ENCODE measurements at regions not wholly inside any gene's neighbourhood (a gene's known extent, or its start where the extent isn't known, plus 50 kb on each side); places are given as distances from the start of the nearest gene placed in this dataset.
"Not testable (repeated sequence)": the region's sequence is repeated elsewhere in the genome, so short reads cannot be mapped to it uniquely, and the experiment has no call there.

GRCh38 chr6:50410579-50410978 is 302.7 kb upstream of the TFAP2D start:
- dilution Hi-C loops (cut with HindIII; ENCODE audit: low sequenced_read_pairs, unreplicated experiment) (no loop called here), in situ Hi-C loops (cut with MboI; ENCODE audit: low sequenced_read_pairs) (no loop called here), intact Hi-C loops (cut with micrococcal nuclease) (no loop called here)
- no peak overlapping the region for H3K18ac ChIP-seq (ENCODE audit: low read depth, low read length)
- H3K56ac ChIP-seq (ENCODE audit: extremely low read depth, insufficient read depth, low read length), result no peak overlapping the region
- WGBS, 2 experiments (ENCODE audit: extremely low coverage in 2 of 2, insufficient read length in 1 of 2), result no CpG with 5 or more reads among the region's 1 CpG
- no peak overlapping the region for H3K23ac ChIP-seq (ENCODE audit: low read depth, low read length)
- ATAC-seq (ENCODE audit: low read depth), result no peak
- POLR2A ChIA-PET (ENCODE audit: unreplicated experiment), result no interaction called here
- no peaks in the 10 kb centered on the region for H3K9me1 ChIP-seq (ENCODE audit: insufficient read depth, low read length)
- no peaks in the 10 kb centered on the region for H3K9me3 ChIP-seq (ENCODE audit: control insufficient read depth, insufficient read depth, low read length)
- H3K14ac ChIP-seq (replicated peaks; ENCODE audit: low read depth, low read length), result no peak overlapping the region
- H2BK5ac ChIP-seq (ENCODE audit: low read depth, low read length, poor library complexity, severe bottlenecking), result no peak overlapping the region
- H3K4ac ChIP-seq (ENCODE audit: low read depth, low read length), result no peak overlapping the region
- TF ChIP-seq, protein P1, sequence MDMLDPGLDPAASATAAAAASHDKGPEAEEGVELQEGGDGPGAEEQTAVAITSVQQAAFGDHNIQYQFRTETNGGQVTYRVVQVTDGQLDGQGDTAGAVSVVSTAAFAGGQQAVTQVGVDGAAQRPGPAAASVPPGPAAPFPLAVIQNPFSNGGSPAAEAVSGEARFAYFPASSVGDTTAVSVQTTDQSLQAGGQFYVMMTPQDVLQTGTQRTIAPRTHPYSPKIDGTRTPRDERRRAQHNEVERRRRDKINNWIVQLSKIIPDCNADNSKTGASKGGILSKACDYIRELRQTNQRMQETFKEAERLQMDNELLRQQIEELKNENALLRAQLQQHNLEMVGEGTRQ (IDR thresholded peaks at IDR 0.05; ENCODE audit: low read depth, low read length), result no peak
- no peak for TF ChIP-seq RFX5 (IDR thresholded peaks at IDR 0.05; ENCODE audit: low read depth, low read length)
- H3K4me2 ChIP-seq (ENCODE audit: low read depth, low read length), result no peak overlapping the region
- no peaks in the 10 kb centered on the region for H3K4me1 ChIP-seq (ENCODE audit: control insufficient read depth, insufficient read depth, low read length)
- H4K20me1 ChIP-seq (ENCODE audit: insufficient read depth, low read length), result no peaks in the 10 kb centered on the region
- no peak overlapping the region for H2BK20ac ChIP-seq (ENCODE audit: low read depth, low read length)
- no peaks in the 10 kb centered on the region for H3K27me3 ChIP-seq (ENCODE audit: control insufficient read depth, insufficient read depth, low read length)
- H2AK9ac ChIP-seq (replicated peaks; ENCODE audit: low read depth, low read length, poor library complexity), result no peak overlapping the region
- BruUV-seq (replicated peaks), result no TSS peak
- no peak overlapping the region for H4K5ac ChIP-seq (ENCODE audit: low read depth, low read length)
- H2AK5ac ChIP-seq (ENCODE audit: low read depth, low read length), result no peak overlapping the region
- no peak overlapping the region for H3K27ac ChIP-seq (ENCODE audit: insufficient read depth, low read length)
- no peak overlapping the region for H4K91ac ChIP-seq (ENCODE audit: insufficient read depth, low read depth, low read length)
- no peak overlapping the region for H4K8ac ChIP-seq (ENCODE audit: low read depth in 2 of 2, low read length in 2 of 2)
- no peak overlapping the region for H2AFZ ChIP-seq (replicated peaks; ENCODE audit: low read length, poor library complexity)
- H3K9ac ChIP-seq (ENCODE audit: low read depth, low read length), result no peak overlapping the region
- no peaks in the 10 kb centered on the region for H3K36me3 ChIP-seq (ENCODE audit: control insufficient read depth, insufficient read depth, low read length)
- CTCF ChIA-PET, result no interaction called here
- H3K4me3 ChIP-seq (ENCODE audit: insufficient read depth, low read depth, low read length), result no peak overlapping the region
- no peak overlapping the region for H2BK120ac ChIP-seq (ENCODE audit: low read depth, low read length)
- no peaks in the 10 kb centered on the region for H3K79me1 ChIP-seq (ENCODE audit: low read depth in 1 of 2, low read length in 2 of 2)
- H2BK15ac ChIP-seq (ENCODE audit: low read depth, low read length), result no peak overlapping the region
- no peak for DNase-seq

- H4K5ac ChIP-seq (ENCODE audit: low read depth, low read length); in situ Hi-C loops (cut with MboI; ENCODE audit: low sequenced_read_pairs); H2BK20ac ChIP-seq (ENCODE audit: low read depth, low read length); H3K9ac ChIP-seq (ENCODE audit: low read depth, low read length); H3K9me1 ChIP-seq (ENCODE audit: insufficient read depth, low read length); H2BK120ac ChIP-seq (ENCODE audit: low read depth, low read length); dilution Hi-C loops (cut with HindIII; ENCODE audit: low sequenced_read_pairs, unreplicated experiment); H2BK5ac ChIP-seq (ENCODE audit: low read depth, low read length, poor library complexity, severe bottlenecking); H3K23ac ChIP-seq (ENCODE audit: low read depth, low read length); BruUV-seq (replicated peaks); CTCF ChIA-PET; H2AK5ac ChIP-seq (ENCODE audit: low read depth, low read length); H2AFZ ChIP-seq (replicated peaks; ENCODE audit: low read length, poor library complexity); H3K27ac ChIP-seq (ENCODE audit: insufficient read depth, low read length); H4K8ac ChIP-seq (ENCODE audit: low read depth in 2 of 2, low read length in 2 of 2); H3K14ac ChIP-seq (replicated peaks; ENCODE audit: low read depth, low read length); H4K91ac ChIP-seq (ENCODE audit: insufficient read depth, low read depth, low read length); H2BK15ac ChIP-seq (ENCODE audit: low read depth, low read length); H3K9me3 ChIP-seq (ENCODE audit: control insufficient read depth, insufficient read depth, low read length); H3K56ac ChIP-seq (ENCODE audit: extremely low read depth, insufficient read depth, low read length); H3K18ac ChIP-seq (ENCODE audit: low read depth, low read length); H3K4me1 ChIP-seq (ENCODE audit: control insufficient read depth, insufficient read depth, low read length); H3K79me1 ChIP-seq (ENCODE audit: low read depth in 1 of 2, low read length in 2 of 2); H3K4ac ChIP-seq (ENCODE audit: low read depth, low read length); H3K27me3 ChIP-seq (ENCODE audit: control insufficient read depth, insufficient read depth, low read length); intact Hi-C loops (cut with micrococcal nuclease); DNase-seq; POLR2A ChIA-PET (ENCODE audit: unreplicated experiment); H3K4me3 ChIP-seq (ENCODE audit: insufficient read depth, low read depth, low read length); H4K20me1 ChIP-seq (ENCODE audit: insufficient read depth, low read length); H3K4me2 ChIP-seq (ENCODE audit: low read depth, low read length); ATAC-seq (ENCODE audit: low read depth); H3K36me3 ChIP-seq (ENCODE audit: control insufficient read depth, insufficient read depth, low read length); H2AK9ac ChIP-seq (replicated peaks; ENCODE audit: low read depth, low read length, poor library complexity): not testable (repeated sequence)
- 55% methylated on average over 2 of the region's 8 CpGs; no CpG with 5 or more reads in 1 of the 2 experiments for WGBS, 2 experiments (ENCODE audit: extremely low coverage in 2 of 2, insufficient read length in 1 of 2)
These were observed 292.3 kb upstream of the TFAP2D start for GRCh38 chr6:50421041-50421440.
